ENCODE measurements at regions not wholly inside any gene's neighbourhood (a gene's known extent, or its start where the extent isn't known, plus 50 kb on each side); places are given as distances from the start of the nearest gene placed in this dataset.

- TF ChIP-seq POLR2A (IDR thresholded peaks at IDR 0.05; ENCODE audit: low read length), result no peak
- no peak for TF ChIP-seq GATA1 (IDR thresholded peaks at IDR 0.05; ENCODE audit: low read depth, low read length)
Measured at GRCh38 chr13:89322466-89322865, 1651.3 kb downstream of the SLITRK5 start.

All from erythroblast (primary cell).